Nephron (organoid): ENCODE measurements at regions not wholly inside any gene's neighbourhood (a gene's known extent, or its start where the extent isn't known, plus 50 kb on each side); places are given as distances from the start of the nearest gene placed in this dataset.

ENCODE experiments used
- H3K27ac Mint-ChIP-seq, 3 experiments: 2 replicates each; pipeline ENCODE4 v1.8.0; 2020; ENCODE audit warnings: mixed read lengths in 3 of 3, mild to moderate bottlenecking in 2 of 3, moderate library complexity in 1 of 3
- H3K27me3 Mint-ChIP-seq: 2 replicates; pipeline ENCODE4 v1.8.0; 2021; ENCODE audit warnings: low read depth, mild to moderate bottlenecking, moderate library complexity, mixed read lengths
- H3K36me3 Mint-ChIP-seq: 2 replicates; pipeline ENCODE4 v1.8.0; 2020; ENCODE audit warnings: low read depth, mixed read lengths
- H3K4me1 Mint-ChIP-seq: 2 replicates; pipeline ENCODE4 v1.8.0; 2020; ENCODE audit warnings: mixed read lengths
- H3K4me3 Mint-ChIP-seq, 3 experiments: 2 replicates each; pipeline ENCODE4 v1.8.0; 2020; ENCODE audit warnings: mild to moderate bottlenecking in 3 of 3, mixed read lengths in 3 of 3, moderate library complexity in 2 of 3
- H3K9me3 Mint-ChIP-seq: 2 replicates; pipeline ENCODE4 v1.8.0; 2020; ENCODE audit warnings: mixed read lengths
- CTCF ChIP-seq, 3 experiments: fragments of 200-600 bp; sonication (generic); IDR thresholded peaks; one replicate each; pipeline ENCODE4 v1.5.0; 2021; ENCODE audit warnings: antibody characterized with exemption in 3 of 3; ENCODE audit not compliant: unreplicated experiment in 3 of 3

GRCh38 chr1:34330061-34330460 is 153.4 kb downstream of the C1orf94 start:
- Mint-ChIP-seq H3K36me3 (no peaks in the 10 kb centered on the region), H3K4me3 (no peak overlapping the region), H3K9me3 (no peaks in the 10 kb centered on the region), H3K27ac (no peak overlapping the region), H3K27me3 (peaks cover 13% of the 10 kb centered on the region), H3K4me1 (no peaks in the 10 kb centered on the region)
- TF ChIP-seq CTCF (IDR thresholded peaks at IDR 0.05; ENCODE audit: unreplicated experiment in 3 of 3) = no peak

- H3K4me3 Mint-ChIP-seq = no peak overlapping the region
- peaks cover 17% of the 10 kb centered on the region for H3K27me3 Mint-ChIP-seq
- no peaks in the 10 kb centered on the region for H3K4me1 Mint-ChIP-seq
- no peaks in the 10 kb centered on the region for H3K9me3 Mint-ChIP-seq
- no peaks in the 10 kb centered on the region for H3K36me3 Mint-ChIP-seq
- H3K27ac Mint-ChIP-seq = no peak overlapping the region
- TF ChIP-seq CTCF (IDR thresholded peaks at IDR 0.05; ENCODE audit: unreplicated experiment in 3 of 3) = no peak
Measured at GRCh38 chr1:34331020-34331926, 154.6 kb downstream of the C1orf94 start.

- no peaks in the 10 kb centered on the region for H3K4me1 Mint-ChIP-seq
- no peak overlapping the region for H3K4me3 Mint-ChIP-seq
- H3K27me3 Mint-ChIP-seq = peaks cover 15% of the 10 kb centered on the region
- H3K27ac Mint-ChIP-seq = no peak overlapping the region
- TF ChIP-seq CTCF (IDR thresholded peaks at IDR 0.05; ENCODE audit: unreplicated experiment in 3 of 3) = no peak
- no peaks in the 10 kb centered on the region for H3K36me3 Mint-ChIP-seq
- no peaks in the 10 kb centered on the region for H3K9me3 Mint-ChIP-seq
Measured at GRCh38 chr1:34332996-34333395, 156.3 kb downstream of the C1orf94 start.

- Mint-ChIP-seq H3K4me3 (no peak overlapping the region), H3K27me3 (peaks cover 30% of the 10 kb centered on the region), H3K36me3 (no peaks in the 10 kb centered on the region), H3K27ac (no peak overlapping the region), H3K9me3 (no peaks in the 10 kb centered on the region), H3K4me1 (no peaks in the 10 kb centered on the region)
- TF ChIP-seq CTCF (IDR thresholded peaks at IDR 0.05; ENCODE audit: unreplicated experiment in 3 of 3) = no peak
Measured at GRCh38 chr1:34338871-34339270, 162.2 kb downstream of the C1orf94 start.

- no peak for TF ChIP-seq CTCF (IDR thresholded peaks at IDR 0.05; ENCODE audit: unreplicated experiment in 3 of 3)
- Mint-ChIP-seq H3K27ac (no peak overlapping the region), H3K9me3 (no peaks in the 10 kb centered on the region), H3K4me1 (no peaks in the 10 kb centered on the region), H3K36me3 (no peaks in the 10 kb centered on the region), H3K27me3 (peaks cover 34% of the 10 kb centered on the region), H3K4me3 (no peak overlapping the region)
Measured at GRCh38 chr1:34341896-34342295, 165.2 kb downstream of the C1orf94 start.

GRCh38 chr1:34342334-34342733 is 165.6 kb downstream of the C1orf94 start:
- Mint-ChIP-seq H3K27me3 (peaks cover 34% of the 10 kb centered on the region), H3K4me1 (no peaks in the 10 kb centered on the region), H3K4me3 (no peak overlapping the region), H3K9me3 (no peaks in the 10 kb centered on the region), H3K27ac (no peak overlapping the region), H3K36me3 (no peaks in the 10 kb centered on the region)
- no peak for TF ChIP-seq CTCF (IDR thresholded peaks at IDR 0.05; ENCODE audit: unreplicated experiment in 3 of 3)
